GM19452 (cell line): ENCODE measurements at regions not wholly inside any gene's neighbourhood (a gene's known extent, or its start where the extent isn't known, plus 50 kb on each side); places are given as distances from the start of the nearest gene placed in this dataset.
"Not testable (repeated sequence)": the region's sequence is repeated elsewhere in the genome, so short reads cannot be mapped to it uniquely, and the experiment has no call there.

Source experiments
- ATAC-seq: cut with Tn5 transposase; IDR thresholded peaks from one replicate; pipeline ENCODE4 v1.9.1; 2021; ENCODE audit not compliant: unreplicated experiment

GRCh38 chr9:38133595-38133994 lies 64.6 kb upstream of the SHB start:
- no peak for ATAC-seq

- ATAC-seq: no peak
These were observed 63.9 kb upstream of the SHB start for GRCh38 chr9:38132956-38133355.

- ATAC-seq: no peak
These were observed 62.7 kb upstream of the SHB start for GRCh38 chr9:38131729-38132128.

- ATAC-seq: no peak
These were observed 61.7 kb upstream of the SHB start for GRCh38 chr9:38130724-38131123.

GRCh38 chr9:38129366-38129765 lies 60.3 kb upstream of the SHB start:
- ATAC-seq: no peak

GRCh38 chr9:38128752-38129270 lies 59.8 kb upstream of the SHB start:
- ATAC-seq: no peak

GRCh38 chr9:38127271-38127839 lies 58.3 kb upstream of the SHB start:
- ATAC-seq: no peak

GRCh38 chr9:38126730-38127129 lies 57.7 kb upstream of the SHB start:
- no peak for ATAC-seq

- ATAC-seq: no peak
These were observed 56.9 kb upstream of the SHB start for GRCh38 chr9:38125889-38126288.

- ATAC-seq: not testable (repeated sequence)
These were observed 54.3 kb upstream of the SHB start for GRCh38 chr9:38123359-38123758.

GRCh38 chr9:38120961-38121360 lies 51.9 kb upstream of the SHB start:
- no peak for ATAC-seq

- no peak for ATAC-seq
These were observed 50.7 kb upstream of the SHB start for GRCh38 chr9:38119560-38120236.

GRCh38 chr9:38118862-38119438 lies 49.9 kb upstream of the SHB start:
- ATAC-seq: no peak
